GM12872 (cell line): ENCODE measurements at regions not wholly inside any gene's neighbourhood (a gene's known extent, or its start where the extent isn't known, plus 50 kb on each side); places are given as distances from the start of the nearest gene placed in this dataset.
A peak's percentile ranks its signal among the peaks of the same experiment; 100 is the strongest.

Experiments used
- TF ChIP-seq, protein P1 (sequence below): IDR thresholded peaks from 3 replicates; pipeline ENCODE4 v1.5.1; 2011; ENCODE audit warnings: low read depth, mild to moderate bottlenecking, low read length, moderate library complexity; ENCODE audit not compliant: insufficient read depth

DNA sequence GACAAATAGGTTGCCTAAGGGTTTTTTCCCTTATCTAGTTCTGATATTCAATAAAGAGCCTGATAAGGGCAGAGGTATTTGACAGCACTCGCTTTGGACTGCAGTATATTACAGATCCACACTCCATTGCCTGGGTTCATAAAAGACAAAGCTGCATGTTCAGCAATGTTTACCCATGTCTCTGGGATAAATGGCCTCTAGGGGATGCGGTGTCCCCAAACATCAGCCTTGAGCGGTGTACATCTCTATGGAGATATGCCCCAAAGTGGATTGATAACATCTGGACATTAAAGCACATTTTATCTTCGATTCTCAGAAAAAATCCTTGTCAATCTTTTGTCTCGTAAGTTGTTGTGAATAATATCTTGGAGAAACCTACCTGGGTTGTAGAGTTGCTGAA, 660.8 kb upstream of the AADAT start:
- TF ChIP-seq, protein P1, sequence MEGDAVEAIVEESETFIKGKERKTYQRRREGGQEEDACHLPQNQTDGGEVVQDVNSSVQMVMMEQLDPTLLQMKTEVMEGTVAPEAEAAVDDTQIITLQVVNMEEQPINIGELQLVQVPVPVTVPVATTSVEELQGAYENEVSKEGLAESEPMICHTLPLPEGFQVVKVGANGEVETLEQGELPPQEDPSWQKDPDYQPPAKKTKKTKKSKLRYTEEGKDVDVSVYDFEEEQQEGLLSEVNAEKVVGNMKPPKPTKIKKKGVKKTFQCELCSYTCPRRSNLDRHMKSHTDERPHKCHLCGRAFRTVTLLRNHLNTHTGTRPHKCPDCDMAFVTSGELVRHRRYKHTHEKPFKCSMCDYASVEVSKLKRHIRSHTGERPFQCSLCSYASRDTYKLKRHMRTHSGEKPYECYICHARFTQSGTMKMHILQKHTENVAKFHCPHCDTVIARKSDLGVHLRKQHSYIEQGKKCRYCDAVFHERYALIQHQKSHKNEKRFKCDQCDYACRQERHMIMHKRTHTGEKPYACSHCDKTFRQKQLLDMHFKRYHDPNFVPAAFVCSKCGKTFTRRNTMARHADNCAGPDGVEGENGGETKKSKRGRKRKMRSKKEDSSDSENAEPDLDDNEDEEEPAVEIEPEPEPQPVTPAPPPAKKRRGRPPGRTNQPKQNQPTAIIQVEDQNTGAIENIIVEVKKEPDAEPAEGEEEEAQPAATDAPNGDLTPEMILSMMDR = peak; percentile 11; the same call in 1 of the 3 replicates

DNA sequence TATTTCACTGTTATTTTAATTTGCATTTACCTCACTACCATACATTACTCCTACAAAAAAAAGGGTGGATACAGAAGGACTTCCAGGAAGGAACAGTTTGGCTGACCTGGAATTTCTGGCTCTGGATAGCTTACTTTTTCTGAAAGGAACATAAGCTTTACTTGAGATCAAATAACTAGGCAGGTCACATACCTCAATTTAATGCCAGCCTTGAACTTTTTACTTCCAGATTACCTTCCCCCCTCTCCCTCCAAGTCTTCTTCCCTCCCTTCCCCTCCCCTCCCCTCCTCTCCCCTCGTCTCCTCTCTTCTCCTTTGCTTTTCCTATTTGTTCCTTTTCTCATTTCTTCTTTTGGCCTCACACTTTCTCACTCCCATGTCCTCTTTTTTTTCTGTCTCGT, 659.2 kb upstream of the AADAT start:
- TF ChIP-seq, protein P1 = no peak

DNA sequence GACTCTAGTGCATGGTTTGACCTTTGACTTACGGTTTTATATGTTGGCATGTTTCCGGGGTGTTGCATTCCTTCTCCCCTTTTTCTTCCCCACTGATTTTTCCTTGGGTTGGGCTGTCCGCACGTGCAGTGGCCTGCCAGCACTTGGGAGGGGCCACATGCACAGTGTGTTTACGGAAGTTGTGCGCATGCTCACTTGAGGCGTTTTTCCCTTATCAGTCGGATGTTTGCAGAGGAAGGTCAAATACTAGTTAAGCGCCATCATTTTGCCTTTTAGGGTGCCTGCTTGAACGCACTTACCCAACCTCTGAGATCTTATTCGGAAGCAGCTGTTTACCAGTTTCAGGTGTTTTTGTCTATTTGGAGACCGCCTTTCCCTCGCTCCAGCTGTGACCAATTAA, 653.9 kb upstream of the AADAT start:
- TF ChIP-seq, protein P1 = no peak

DNA sequence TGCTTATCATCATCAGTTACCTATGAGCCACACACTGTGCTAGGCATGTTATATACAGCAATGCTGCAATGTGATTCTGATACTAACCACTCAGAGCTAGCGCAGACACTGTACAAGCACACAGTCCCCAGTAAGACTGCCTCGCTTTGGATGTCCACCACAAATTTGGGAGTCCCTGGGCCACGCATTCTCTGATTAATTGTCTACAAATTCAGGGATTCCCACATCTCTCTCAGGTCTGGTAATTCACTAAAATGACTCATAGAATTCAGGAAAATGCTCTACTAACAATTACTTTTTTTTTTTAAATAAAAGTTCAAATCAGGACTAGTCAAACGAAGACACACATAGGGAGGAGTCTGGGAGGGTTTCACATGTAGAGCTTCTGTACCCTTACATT, 652.1 kb upstream of the AADAT start:
- TF ChIP-seq, protein P1 = no peak

DNA sequence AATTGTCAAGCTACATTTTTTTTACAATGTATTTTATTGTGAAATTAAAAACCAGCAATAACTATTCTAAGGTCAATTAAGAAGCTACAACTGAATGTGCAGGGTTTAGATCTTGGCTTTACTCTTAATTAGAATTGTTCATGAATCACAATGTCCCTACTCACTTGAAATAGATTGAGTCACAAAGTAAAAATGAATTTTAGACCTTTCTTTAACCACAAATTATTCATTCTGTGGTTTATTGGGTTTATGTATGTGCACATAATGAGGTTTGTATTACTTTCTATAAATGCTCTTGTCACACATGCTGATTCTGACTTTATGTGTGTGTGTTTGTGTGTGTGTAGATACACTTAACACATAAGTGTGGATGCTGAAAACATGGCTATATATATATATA, 647.0 kb upstream of the AADAT start:
- TF ChIP-seq, protein P1 = no peak

DNA sequence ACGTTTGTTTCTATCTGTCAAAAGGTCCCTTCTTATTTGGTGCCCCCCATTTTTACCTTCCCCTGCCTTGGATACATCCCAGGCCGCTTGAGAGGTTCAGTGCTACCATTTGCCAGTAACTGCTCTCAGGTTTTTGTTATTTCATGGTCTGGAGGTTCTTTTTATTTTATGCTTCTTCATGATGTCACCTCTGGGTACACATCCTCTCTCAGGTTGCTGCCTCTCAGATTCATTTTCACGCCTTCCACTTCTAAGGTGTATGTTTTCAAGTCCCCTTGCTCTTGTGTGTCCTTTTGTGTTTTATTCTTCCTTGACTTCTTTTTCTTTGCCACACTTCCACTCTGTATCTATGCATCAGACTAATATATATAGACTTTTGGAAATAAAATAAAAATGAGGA, 640.1 kb upstream of the AADAT start:
- TF ChIP-seq, protein P1 = no peak

DNA sequence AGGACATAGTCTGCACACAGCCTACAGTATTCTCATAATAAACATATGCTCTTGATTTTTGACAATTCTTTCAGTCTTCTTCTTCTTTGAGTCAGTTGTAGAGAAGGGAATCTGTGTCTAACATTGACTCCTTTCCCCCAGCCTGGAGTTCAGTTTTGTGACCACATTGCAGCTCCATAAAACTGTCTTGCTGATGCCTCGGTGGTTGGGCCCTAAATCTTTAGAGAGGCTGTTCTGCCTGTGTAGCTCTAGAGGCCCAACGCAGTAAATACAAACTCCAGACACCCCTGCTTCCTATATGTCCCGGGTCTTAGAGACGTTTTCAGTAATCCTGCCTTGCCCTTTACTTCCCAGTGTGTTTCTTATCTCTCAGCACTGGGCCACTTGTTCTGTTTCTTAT, 639.5 kb upstream of the AADAT start:
- TF ChIP-seq, protein P1 = no peak

DNA sequence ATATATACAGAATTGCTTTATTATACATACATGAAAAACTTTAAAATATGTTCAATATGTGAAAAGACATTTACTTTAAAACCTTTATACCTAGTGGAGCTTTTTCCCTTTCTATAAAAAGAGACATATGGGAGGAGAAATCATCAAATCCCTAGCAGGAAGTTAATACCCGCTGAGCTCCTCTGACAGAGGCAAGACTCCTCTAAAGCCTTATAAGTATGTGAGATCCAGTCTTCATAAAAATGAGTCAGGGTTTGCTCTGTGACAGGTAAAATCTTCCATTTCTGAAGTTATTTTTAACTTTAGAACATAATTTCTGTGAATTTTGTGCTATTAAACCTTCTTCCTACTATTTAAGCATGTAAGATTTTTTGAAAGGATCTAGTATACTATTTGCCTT, 634.4 kb upstream of the AADAT start:
- TF ChIP-seq, protein P1 = no peak
